ENCODE measurements at regions not wholly inside any gene's neighbourhood (a gene's known extent, or its start where the extent isn't known, plus 50 kb on each side); places are given as distances from the start of the nearest gene placed in this dataset.
"Not testable (repeated sequence)": the region's sequence is repeated elsewhere in the genome, so short reads cannot be mapped to it uniquely, and the experiment has no call there.

DNA sequence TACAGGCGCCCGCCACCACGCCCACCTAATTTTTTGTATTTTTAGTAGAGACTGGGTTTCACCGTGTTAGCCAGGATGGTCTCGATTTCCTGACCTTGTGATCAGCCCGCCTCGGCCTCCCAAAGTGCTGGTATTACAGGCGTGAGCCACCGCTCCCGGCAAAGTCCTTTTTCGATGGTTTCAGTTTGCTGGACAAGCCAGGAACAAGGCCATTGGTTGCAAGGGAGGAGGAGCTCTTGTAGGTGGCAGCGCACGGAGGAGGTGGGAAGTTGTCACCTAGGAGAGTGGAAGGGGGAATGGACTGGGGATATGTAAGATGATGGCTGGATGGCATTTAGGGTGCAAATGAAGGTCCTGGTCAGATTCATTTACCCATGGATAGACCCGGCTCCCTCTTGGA, 218.5 kb upstream of the ATP6AP2 start:
- DNase-seq = not testable (repeated sequence)

DNA sequence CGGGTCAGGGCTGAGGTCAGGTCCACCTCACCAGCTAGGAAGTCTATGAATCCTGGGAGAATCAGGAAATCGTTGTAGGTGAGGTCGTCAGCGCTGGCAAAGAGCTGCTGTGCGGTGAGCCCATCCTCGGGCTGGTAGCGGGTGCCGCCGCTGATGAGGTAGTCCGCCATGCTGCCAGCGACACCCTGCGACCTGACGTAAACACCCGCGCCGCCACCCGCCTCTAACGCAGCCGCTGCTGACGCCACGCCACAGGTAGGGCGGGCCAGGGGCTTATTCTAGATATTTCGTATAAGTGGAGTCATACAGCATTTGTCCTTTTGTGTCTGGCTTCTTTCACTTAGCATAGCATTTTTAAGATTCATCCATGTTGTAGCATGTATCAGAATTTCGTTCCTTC, 220.2 kb upstream of the ATP6AP2 start:
- DNase-seq = no peak

DNA sequence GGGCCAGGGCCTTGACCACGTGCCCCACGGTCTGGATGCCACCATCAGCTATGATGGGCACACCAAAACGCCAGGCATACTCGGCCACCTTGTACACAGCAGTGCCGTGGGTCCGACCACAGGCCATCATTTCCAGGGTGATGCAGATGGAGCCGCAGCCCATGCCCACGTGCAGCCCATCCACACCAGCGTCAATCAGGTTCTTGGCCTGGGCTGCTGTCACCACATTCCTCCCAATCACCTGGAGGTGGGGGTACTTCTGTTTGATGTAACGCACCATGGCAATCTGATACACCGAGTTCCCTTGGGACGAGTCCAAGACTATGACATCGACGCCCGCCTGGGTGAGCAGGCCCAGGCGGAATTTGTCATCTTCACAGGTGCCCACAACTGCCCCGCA, 221.2 kb upstream of the ATP6AP2 start:
- DNase-seq = no peak

DNA sequence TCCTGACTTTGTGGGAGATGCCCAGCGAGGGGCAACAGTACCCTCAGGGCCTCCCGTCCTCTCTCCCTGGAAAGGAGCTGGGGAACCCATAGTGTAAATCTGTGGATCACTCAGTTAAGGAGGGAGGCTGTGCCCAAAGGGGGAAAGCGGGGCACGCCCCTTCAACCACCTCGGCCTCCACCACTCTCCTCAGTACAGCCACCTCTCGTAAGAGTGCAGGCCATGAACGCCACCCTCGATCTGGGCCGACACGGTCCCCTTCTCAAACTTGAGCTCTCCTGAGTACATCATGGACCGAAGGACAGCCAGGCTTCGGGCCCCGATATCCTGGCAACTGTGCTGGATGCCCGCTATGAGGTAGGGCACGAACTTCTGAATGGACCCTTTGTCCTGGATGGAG, 221.8 kb upstream of the ATP6AP2 start:
- DNase-seq = no peak

DNA sequence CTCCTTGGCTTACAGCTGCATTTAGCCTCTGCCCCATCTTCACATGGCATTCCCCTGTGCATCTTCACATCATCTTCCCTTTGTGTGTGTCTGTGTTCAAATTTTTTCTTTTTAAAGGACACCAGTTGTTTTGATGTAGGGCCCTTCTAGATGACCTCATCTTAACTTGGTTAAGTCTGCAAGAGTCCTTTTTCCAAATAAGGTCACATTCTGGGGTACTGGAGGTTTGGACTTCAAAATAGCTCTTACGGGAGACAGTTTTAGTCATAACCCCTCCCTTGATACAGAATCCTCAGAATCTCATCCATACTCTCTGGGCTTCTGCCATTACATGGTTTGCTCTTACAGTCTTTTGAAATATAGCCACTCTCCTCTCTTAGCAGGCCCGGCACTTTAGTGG, 231.5 kb upstream of the ATP6AP2 start:
- no peak for DNase-seq

DNA sequence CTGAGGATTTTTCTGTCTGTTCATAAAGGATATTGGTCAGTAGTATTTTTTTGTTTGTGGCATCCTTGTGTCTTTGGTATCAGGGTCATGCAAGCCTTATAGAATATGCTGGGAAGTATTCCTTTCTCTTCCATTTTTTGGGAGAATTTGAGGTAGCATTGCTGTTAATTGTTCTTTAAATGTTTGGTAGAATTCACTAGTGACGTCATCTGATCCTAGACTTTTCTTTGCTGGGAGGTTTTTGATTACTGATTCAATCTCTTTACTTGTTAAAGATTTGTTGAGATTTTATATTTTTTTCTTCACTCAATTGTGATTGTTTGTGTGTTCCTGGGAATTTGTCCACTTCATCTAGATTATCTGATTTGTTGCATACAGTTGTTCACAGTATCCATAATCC, 234.4 kb upstream of the ATP6AP2 start:
- DNase-seq = no peak

DNA sequence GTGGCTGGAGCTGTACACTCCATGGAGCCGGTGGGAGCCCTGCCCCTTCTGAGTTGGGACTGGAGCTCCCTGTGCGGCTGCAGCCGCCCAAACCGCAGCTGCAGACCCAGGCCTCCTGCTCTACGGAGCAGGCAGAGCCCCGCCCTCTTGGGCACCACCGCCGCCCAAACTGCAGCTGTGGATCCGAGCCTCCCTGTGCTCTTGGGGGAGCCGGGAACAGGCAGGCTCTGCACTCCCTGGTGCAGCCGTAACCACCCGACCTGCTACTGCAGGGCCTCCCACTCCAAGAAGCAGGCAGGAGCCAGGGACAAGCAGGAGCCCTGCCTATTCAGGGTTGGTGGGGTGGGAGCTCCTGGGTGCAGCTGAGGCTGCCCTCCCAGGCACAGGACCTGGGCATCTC, 237.5 kb upstream of the ATP6AP2 start:
- no peak for DNase-seq

DNA sequence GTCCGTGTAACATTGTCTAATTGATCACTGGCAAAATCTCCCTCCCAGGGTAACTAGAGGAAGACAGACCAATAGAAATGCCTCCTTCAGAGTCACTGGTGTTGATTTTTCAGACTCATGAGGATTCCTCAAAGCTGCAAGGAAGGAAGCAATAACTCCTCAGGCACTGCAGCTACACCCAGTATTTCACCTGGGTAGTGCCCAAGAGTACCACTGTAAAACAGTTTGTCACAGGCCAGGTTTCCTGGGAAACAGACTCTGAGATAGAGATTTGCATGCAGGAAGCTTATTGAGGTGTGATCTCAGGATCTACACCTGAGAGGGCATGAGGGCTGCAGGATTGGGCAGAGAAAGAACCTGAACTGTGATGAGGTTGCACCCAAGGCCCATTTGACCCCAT, 240.7 kb upstream of the ATP6AP2 start:
- no peak for DNase-seq

DNA sequence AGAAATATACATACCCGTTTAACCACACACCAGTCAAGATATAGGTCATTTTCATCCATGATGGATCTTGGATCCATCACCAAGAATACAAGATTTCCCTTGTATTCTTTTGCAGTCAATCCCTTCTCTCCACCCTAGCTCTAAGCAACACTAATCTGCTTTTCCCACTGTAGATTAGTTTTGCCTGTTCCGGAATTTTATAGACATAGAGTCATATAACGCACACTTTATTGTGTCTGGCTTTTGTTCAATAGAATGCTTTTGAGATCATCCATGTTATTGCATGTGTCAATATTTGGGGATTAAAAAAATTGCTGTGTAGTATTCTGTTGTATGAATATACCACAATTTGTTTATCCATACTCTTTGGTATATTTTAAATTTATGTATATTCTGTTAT, 235.6 kb upstream of the BCOR start:
- no peak for DNase-seq

DNA sequence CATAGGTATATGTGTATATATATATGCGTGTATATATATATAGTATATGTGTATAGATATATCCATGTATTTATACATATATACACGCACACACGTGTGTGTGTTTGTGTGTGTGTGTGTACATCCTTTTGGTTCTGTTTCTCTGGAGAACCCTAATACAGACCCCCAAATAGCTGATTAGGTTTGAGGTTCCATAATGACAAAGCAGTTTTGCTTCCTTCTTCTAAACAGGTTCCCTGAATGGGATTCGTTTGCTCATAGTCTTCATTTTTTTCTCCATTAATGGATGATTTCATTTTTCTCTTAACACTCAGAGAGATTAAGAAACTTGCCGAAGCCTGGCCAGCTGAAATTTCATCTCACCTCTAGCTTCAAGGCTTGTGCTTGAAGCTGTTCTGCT, 234.0 kb upstream of the BCOR start:
- no peak for DNase-seq

DNA sequence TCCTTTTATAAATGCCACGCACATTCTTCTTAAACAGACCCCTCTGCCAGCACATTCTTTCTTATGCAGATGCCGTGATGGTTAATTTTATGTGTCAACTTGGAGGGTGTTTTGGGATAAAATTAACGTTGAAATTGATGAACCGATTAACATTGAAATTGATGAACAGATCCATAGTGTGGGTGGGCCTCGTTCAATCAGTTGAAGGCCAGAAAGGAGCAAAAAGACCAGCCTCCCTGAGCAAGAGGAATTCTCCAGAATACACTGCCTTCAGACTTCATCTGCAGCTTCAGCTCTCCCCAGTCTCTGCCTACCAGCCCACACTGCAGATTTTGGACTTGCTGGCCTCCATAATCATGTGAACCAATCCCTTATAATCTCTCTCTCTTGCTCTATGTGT, 233.6 kb upstream of the BCOR start:
- no peak for DNase-seq

DNA sequence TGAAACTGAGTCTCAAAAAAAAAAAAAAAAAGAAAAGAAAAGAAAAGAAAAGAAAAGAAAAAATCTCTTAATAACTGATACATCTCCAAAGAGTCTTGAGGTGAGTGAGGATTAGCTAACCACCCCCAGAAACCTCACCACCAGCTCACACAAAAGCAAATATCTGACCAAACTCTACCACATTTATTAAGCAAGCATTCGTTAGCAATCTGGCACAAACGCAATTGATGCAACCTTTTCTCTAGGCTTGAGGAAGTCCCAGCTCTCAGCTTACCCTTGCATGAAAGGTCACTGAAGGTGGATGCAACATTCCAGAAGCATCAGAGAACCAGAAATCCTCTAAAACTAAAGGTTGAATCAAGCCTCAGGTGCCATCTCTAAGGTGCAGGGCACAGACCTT, 231.9 kb upstream of the BCOR start:
- no peak for DNase-seq

DNA sequence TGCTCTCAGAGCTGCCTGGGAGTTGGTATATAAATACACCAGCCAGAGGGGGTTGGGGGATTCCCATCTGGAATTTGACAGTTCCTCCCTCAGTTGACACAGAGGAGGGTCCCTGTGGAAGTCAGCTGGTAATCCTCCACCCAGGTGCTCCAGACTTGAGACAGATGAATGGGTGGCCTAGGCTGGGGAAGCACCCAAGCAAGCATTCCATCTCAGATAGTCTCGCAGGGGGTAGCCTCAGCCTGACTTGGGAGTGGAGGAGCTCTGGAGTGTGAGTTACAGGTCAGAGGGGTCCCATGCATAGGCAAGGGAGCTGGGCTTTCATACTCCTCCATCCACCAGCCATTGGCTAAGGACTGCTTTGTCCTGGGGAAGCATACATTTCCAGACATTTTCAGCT, 229.3 kb upstream of the BCOR start:
- DNase-seq = no peak

DNA sequence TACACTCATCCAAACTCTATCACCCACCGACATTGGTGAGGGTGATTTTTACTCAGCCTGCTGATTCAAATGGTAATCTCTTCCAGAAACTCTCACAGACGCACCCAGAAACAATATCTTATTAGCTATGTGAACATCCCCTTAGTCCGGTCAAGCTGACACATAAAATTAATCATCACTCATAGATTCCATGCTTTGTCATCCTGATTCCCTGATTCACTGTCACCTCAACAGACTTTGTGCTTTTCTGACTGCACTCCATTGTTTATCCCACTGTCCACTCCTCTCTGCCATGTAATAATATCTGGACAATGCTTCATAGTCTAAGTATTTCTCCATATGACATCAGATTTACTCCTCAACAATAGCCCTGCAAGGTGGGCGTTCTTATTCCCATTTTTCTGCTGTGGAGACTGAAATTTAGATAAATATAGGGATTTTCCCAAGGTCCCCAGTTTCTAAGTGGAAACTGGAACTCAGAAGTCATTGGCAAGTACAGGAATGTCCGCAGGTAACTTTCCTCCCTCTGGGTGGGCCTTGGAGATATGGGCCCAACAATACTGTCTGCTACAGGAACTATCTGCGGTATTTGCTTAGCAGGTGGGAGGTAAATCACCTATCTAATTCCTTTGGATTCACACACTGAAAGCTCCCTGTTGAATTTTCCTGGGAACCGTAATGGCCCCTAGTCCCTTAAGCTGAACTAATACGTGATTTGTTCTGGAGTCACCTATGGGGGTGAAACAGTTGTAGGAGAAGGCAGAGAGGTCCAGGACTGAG, 228.6 kb upstream of the BCOR start:
- DNase-seq = no peak

DNA sequence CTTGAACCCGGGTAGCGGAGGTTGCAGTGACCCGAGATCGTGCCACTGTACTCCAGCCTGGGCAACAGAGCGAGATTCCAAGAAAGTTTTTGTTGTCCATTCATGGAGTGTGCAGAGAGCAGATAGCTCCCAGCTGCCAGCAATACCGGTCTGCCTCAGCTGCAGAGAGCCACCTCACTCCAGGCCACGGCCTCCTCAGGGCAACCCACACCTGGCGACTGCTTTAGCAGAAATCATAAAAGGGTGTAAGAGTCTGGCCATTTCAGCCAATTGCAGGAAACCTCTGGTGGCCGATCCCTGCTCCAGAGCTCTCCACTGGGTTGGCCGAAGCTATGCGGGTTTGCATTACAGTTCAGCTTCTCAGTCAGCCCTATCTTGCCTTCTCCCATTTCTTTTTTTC, 227.4 kb upstream of the BCOR start:
- no peak for DNase-seq

DNA sequence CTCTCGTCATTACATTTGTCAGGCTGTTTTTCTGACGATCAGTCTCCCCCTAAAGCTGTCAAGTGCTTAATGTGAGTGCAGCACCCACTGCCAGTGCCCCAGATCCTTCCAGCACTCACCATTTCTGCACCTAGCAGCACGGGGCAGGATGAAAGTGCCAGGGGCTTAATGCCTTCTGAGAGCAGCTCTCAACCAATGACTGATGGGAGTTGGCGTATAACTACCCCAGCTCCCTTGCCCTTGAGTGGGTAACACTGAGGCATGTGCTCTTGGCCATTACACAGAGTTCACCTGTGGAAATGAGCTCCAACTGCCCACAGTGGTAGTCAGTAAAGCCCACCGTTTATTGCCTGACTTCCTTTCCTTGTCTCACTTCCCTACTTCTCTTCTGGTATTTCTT, 226.2 kb upstream of the BCOR start:
- DNase-seq = no peak

DNA sequence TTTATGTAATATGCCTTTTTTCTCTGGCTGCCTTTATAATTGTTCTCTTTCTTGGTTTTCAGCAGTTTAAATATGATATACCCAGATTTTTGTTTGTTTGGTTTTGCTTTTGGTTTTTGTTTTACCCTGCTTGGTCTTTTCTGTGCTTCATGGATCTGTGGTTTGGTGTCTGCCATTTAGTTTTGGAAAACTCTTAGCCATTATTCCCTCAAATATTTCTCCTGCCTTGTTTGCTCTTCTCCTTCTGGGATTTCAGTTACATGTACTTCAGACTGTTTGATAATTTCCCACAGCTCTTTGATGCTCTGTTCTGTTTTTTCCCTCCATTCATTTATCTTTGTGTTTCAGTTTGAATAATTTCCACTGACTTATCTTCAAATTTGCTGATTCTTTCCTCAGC, 223.1 kb upstream of the BCOR start:
- no peak for DNase-seq

DNA sequence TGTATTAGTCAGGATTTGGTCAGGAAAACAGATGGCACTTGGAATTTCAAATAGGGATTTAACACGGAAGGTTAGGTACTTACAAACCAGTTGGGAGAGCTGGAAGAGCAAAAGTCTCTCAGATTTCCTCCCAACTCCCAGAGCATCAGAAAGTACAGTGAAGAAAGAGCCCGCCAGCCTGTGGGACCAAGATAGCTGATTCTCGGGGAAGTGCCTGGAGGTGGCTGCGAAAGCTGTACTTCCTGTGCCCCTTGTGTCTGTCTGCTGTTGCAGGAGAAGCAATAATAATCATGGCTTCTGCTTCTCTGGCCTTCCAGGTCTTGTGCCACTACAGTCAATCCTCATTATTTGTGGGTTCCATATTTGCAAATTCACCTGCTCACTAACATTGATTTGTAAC, 221.0 kb upstream of the BCOR start:
- DNase-seq = no peak

DNA sequence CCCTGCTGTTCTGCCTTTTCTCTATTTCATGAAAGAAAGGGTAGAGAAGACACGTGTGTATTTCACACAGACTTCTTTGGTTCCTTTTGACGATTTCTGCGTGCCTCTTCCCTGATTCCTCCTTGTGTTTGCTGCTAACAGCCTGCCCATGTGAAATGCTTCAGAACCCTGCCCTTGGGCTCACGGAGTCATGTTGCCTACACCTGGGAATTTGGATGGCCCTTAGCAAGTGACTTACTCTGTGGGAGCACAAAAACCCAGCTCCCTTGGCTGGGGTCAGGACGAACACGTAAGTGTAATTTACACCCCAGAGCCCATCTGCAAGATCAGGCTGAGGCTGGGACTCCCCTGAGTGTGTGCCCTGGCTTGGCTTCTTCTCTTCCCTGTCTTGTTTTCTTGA, 220.3 kb upstream of the BCOR start:
- no peak for DNase-seq

DNA sequence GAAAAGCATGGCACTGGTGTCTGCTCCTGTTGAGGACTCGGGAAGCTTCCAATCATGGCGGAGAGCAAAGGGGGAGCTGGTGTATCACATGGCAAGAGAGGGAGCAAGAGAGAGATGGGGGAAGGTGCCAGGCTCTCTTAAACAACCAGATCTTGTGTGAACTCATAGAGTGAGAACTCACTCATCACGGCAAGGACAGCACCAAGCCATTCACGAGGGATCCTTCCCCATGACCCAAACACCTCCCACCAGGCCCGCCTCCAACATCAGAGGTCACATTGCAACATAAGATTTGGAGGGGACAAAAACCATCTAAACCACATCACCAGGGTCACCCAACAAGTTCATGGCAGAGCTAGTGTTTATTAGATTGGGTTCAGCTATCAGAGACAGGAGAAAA, 218.7 kb upstream of the BCOR start:
- DNase-seq = no peak

DNA sequence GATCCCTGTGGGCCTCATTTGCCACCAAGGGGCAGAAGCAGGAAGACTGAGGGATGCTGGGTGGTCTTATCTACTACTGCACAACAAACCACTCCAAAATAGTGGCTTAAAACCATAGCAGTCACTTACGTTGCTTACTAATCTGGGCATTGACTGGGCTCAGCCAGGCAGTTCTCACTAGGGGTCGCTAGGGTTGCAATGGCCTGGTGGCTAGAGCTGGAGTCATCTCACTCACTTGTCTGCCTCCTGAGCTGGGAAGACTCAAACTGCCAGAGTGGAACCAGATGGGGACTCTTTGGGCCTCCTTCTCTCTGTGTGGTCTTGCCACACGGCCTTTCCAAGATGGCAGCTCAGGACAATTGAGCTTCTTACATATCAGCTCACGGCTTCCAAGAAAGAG, 216.3 kb upstream of the BCOR start:
- no peak for DNase-seq

DNA sequence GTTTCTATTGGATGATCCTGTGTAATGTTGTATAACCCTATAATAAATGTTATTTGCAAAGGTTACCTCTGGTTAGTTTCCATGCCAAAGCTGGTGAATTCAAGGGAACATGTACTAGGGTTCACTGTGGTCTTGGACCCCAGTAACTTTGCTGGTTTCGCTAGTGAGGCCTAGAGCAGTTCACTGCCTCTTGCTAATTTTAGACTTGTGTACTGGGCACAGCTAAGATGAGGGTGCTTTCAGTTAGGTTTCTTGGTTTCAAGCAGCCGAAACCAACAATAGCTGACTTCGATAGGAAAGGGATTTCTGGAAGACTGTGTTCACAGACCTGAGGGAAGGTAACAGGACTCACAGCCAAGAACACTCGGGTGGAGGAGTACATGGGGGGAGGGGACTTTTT, 215.5 kb upstream of the BCOR start:
- no peak for DNase-seq

DNA sequence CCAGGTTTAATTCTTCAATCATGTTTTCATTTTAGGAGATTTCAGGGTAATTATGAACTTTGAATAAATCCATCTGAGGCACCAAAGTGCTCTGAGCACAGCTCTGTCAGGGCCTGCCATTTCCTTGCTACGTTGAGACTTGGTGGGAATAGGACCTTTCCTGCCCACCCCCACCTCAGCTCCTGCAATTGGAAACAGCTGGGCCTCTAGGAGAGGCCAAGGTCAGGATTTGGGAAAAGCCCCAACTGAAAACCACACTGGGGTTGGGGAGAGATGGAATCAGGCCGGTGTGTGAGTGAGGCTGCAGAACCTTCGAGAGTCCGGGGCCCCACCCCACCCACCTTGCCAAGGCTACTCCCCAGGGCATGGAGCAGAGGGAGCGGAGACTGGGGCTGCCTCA, 212.7 kb upstream of the BCOR start:
- DNase-seq = no peak

DNA sequence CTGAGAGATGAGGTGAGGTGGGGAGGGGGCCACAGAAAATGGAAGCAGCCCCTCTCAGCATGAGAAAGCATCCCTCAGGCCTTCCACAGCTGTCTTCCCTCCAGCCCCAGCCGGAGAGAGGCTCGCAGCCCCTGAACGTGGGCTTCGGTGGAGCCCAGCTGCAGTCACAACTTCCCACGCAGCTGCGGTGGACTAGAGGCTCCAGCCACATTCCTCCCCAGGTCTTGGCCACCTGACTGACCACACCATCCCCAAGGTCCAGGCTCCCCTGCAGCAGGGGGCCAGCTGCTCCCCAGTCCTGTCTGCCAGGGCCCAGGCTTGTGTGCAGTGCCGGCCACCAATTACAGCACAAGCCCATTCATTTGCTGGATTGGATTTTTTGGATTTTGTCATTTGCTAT, 212.3 kb upstream of the BCOR start:
- no peak for DNase-seq

DNA sequence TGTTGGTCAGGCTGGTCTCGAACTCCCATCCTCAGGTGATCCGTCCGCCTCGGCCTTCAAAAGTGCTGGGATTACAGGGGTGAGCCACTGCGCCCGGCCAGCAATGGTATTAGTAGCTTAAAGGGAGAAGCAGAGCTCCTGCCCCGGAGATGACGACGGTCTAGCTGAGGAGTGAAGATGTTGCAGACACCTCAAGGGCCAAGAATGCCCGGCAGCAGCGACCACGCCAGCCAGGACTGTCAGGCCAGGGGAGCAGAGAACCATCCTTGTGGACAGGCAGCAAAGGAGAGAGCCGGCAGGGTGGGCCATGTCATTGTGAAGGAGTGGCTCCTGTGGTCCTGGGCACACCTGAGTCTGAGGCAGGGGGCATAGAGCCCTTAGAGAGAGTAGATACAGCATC, 210.1 kb upstream of the BCOR start:
- DNase-seq = no peak

DNA sequence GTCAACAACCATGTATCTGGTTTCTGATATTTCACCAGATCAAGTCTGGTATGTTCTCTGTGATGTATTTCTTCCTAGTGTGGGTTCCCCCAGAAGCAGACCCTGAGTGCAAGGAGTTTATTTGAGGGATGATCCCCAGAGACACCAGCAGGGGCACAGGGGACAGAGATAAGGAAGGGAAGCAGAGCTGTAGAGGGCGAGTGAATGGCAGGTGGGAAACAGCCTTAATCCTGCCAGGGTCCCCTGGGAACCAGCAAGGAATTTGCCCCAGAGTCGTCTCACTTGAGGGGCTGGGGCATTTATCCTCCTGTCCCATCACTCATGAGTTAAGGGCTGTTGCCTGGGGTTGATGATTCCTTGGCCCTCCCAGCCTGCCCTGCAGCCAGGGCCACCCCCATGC, 206.4 kb upstream of the BCOR start:
- DNase-seq = no peak

Data from NCI-H1048 (cell line).